Testis (tissue), 2 donors: ENCODE measurements at regions not wholly inside any gene's neighbourhood (a gene's known extent, or its start where the extent isn't known, plus 50 kb on each side); places are given as distances from the start of the nearest gene placed in this dataset.

ENCODE experiments used
- POLR2A ChIP-seq: fragments of 450-650 bp; IDR thresholded peaks from one replicate; pipeline ENCODE4 v1.6.1; 2017; ENCODE audit warnings: antibody characterized with exemption, mild to moderate bottlenecking, moderate library complexity
- TF ChIP-seq, protein P1 (sequence below), 3 experiments: fragments of 450-650 bp in 2 of 3; fragments of 200-600 bp in 1 of 3; sonication (generic) in 1 of 3; IDR thresholded peaks; one replicate each; pipeline ENCODE4 v1.5.1; 2016 to 2019; ENCODE audit warnings: antibody characterized with exemption in 3 of 3, mild to moderate bottlenecking in 2 of 3, moderate library complexity in 1 of 3

DNA sequence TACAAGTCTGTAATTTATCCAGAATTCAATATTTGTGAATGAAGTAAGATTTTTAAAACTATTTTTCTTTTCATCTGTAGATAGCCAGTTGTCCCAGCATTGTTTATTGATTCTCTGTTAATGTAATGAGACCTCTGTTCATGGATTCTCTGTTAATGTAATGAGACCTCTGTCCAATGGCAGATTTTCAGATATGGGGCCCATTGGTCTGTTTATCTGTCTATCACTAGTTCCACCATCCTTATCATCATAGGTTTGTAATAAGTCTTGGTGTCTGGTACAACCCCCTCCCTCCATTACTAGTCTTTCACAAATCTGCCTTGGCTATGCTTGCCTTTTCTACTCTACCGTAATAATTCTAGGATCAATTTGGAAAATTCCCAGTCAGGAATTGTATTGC lies 276.6 kb downstream of the ARHGAP12 start:
- TF ChIP-seq POLR2A = no peak
- TF ChIP-seq, protein P1, sequence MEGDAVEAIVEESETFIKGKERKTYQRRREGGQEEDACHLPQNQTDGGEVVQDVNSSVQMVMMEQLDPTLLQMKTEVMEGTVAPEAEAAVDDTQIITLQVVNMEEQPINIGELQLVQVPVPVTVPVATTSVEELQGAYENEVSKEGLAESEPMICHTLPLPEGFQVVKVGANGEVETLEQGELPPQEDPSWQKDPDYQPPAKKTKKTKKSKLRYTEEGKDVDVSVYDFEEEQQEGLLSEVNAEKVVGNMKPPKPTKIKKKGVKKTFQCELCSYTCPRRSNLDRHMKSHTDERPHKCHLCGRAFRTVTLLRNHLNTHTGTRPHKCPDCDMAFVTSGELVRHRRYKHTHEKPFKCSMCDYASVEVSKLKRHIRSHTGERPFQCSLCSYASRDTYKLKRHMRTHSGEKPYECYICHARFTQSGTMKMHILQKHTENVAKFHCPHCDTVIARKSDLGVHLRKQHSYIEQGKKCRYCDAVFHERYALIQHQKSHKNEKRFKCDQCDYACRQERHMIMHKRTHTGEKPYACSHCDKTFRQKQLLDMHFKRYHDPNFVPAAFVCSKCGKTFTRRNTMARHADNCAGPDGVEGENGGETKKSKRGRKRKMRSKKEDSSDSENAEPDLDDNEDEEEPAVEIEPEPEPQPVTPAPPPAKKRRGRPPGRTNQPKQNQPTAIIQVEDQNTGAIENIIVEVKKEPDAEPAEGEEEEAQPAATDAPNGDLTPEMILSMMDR (IDR thresholded peaks at IDR 0.05) = no peak
